ENCODE measurements at regions not wholly inside any gene's neighbourhood (a gene's known extent, or its start where the extent isn't known, plus 50 kb on each side); places are given as distances from the start of the nearest gene placed in this dataset.

DNA sequence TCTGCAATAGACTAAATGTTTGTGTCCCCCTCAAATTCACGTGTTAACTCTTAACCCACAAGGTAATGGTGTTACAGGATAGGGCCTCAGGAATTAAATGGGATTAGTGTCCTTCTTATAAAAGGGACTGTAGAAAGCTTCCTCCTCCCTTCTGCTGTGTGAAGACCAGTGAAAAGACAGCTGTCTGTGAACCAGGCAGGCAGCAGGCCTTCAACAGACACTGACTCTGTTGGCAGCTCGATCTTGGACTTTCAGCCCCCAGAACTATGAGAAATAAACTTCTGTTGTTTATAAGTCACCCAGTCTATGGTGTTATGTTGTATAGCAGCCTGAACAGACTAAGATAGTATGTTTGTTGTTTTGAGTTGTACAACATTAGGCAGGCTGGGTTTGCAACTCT, 208.1 kb downstream of the GBA3 start:
- Histone ChIP-seq H3K27me3 (ENCODE audit: control insufficient read depth, insufficient read depth, low read length, poor library complexity, severe bottlenecking) (no peaks in the 10 kb centered on the region), H3K4me3 (ENCODE audit: insufficient read depth, low read depth, low read length) (no peak overlapping the region), H3K36me3 (ENCODE audit: control insufficient read depth, insufficient read depth, low read length) (no peaks in the 10 kb centered on the region), H3K9me3 (ENCODE audit: control insufficient read depth, low read length) (no peaks in the 10 kb centered on the region), H3K27ac (ENCODE audit: insufficient read depth, low read depth, low read length, poor library complexity, severe bottlenecking) (no peak overlapping the region), H3K4me1 (ENCODE audit: control insufficient read depth, insufficient read depth, low read length) (peaks cover 4% of the 10 kb centered on the region)
- 85 to 88% methylated on average over 2 of the region's 2 CpGs for WGBS, 2 experiments

DNA sequence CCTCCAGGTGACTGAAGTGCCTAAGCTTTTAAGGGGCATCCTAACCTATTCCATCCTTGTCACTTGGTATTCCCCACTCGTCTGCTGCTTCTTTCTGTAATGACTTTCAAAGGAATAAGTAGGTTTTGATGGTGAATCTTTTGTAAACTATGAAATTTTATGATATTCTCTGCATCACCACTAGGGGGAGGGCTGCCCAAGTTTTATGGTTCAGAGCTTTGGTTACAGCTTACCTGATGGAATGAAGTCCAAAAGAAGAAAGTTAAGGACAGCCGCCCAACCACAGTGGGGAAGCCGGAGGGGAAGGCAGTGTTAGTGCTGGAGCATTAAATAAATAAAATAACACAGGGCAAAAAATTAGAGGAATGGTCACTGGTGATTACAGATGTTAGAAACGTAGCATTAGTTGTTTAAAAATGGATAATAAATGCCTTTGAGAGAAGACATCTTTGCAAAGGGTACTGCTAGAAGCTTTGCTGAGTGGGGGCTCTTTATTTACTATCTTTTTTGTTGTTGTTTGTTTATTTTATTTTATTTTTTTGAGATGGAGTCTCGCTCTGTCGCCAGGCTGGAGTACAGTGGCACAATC, 204.9 kb downstream of the GBA3 start:
- no peaks in the 10 kb centered on the region for H3K36me3 ChIP-seq (ENCODE audit: control insufficient read depth, insufficient read depth, low read length)
- no peaks in the 10 kb centered on the region for H3K27me3 ChIP-seq (ENCODE audit: control insufficient read depth, insufficient read depth, low read length, poor library complexity, severe bottlenecking)
- H3K27ac ChIP-seq (ENCODE audit: insufficient read depth, low read depth, low read length, poor library complexity, severe bottlenecking), result no peak overlapping the region
- no peak overlapping the region for H3K4me3 ChIP-seq (ENCODE audit: insufficient read depth, low read depth, low read length)
- H3K9me3 ChIP-seq (ENCODE audit: control insufficient read depth, low read length), result no peaks in the 10 kb centered on the region
- 61 to 72% methylated on average over 6 of the region's 6 CpGs for WGBS, 2 experiments
- peaks cover 4% of the 10 kb centered on the region for H3K4me1 ChIP-seq (ENCODE audit: control insufficient read depth, insufficient read depth, low read length)

DNA sequence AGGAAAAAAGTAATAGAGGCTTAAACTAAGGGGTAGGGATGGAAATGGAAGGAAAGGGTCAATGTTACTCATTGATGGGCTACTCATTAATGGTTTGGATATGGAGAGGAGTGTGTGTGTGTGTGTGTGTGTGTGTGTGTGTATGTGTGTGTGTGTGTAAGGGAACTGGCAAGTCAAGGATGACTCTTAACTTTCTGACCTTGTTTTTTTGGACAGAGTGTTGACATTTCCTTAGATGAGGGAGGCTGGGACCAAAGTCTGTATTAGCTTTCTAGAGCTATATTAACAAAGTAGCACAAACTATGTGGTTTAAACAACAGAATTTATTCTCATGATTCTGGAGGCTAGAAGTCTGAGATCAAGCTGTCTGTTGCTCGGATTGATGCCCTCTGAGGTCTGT, 202.7 kb downstream of the GBA3 start:
- H3K27ac ChIP-seq (ENCODE audit: insufficient read depth, low read depth, low read length, poor library complexity, severe bottlenecking), result no peak overlapping the region
- no peaks in the 10 kb centered on the region for H3K9me3 ChIP-seq (ENCODE audit: control insufficient read depth, low read length)
- H3K4me1 ChIP-seq (ENCODE audit: control insufficient read depth, insufficient read depth, low read length), result no peaks in the 10 kb centered on the region
- no peaks in the 10 kb centered on the region for H3K36me3 ChIP-seq (ENCODE audit: control insufficient read depth, insufficient read depth, low read length)
- H3K27me3 ChIP-seq (ENCODE audit: control insufficient read depth, insufficient read depth, low read length, poor library complexity, severe bottlenecking), result no peaks in the 10 kb centered on the region
- 89 to 93% methylated on average over 1 of the region's 1 CpG for WGBS, 2 experiments
- no peak overlapping the region for H3K4me3 ChIP-seq (ENCODE audit: insufficient read depth, low read depth, low read length)

DNA sequence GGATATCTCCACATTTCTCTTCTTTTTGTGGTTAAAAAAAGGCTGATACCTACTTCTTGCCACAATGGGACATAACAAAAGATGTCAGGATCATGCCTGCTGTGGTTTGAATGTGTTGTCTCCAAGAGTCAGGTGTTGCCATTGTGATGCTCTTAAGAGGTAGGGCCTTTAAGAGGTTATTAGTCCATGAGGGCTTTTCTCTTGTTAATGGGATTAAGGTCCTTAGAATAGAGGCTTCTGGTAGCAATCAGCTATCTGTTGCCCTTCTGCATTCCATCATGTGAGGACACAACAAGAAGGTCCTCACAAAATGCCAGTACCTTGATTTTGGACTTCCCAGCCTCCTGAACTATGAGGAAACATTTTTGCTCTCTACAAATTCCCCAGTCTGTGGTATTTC, 191.4 kb downstream of the GBA3 start:
- no peak overlapping the region for H3K27ac ChIP-seq (ENCODE audit: insufficient read depth, low read depth, low read length, poor library complexity, severe bottlenecking)
- peaks cover 2% of the 10 kb centered on the region for H3K9me3 ChIP-seq (ENCODE audit: control insufficient read depth, low read length)
- H3K4me3 ChIP-seq (ENCODE audit: insufficient read depth, low read depth, low read length), result no peak overlapping the region
- H3K36me3 ChIP-seq (ENCODE audit: control insufficient read depth, insufficient read depth, low read length), result no peaks in the 10 kb centered on the region
- H3K4me1 ChIP-seq (ENCODE audit: control insufficient read depth, insufficient read depth, low read length), result no peaks in the 10 kb centered on the region
- no peaks in the 10 kb centered on the region for H3K27me3 ChIP-seq (ENCODE audit: control insufficient read depth, insufficient read depth, low read length, poor library complexity, severe bottlenecking)

DNA sequence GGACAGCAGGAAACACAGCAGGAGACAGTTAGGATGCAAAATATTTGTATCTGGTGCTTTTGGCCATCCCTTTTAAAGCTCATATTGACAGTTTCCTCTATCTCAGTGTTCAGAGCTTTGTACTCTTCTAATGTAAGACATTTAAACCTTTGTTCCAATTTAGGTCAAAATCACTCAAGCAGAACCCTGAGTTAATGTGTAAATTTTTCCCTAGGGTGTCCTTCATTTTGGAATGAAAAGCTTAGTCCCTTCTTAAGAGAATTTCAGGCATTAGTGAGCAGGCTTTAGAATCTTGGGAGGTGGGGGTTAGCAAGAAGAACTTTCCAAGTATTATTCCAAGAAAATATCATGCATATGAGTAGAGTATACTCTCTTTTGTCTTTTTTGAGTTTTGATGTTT, 188.7 kb downstream of the GBA3 start:
- H3K27me3 ChIP-seq (ENCODE audit: control insufficient read depth, insufficient read depth, low read length, poor library complexity, severe bottlenecking), result no peaks in the 10 kb centered on the region
- peaks cover 2% of the 10 kb centered on the region for H3K9me3 ChIP-seq (ENCODE audit: control insufficient read depth, low read length)
- H3K27ac ChIP-seq (ENCODE audit: insufficient read depth, low read depth, low read length, poor library complexity, severe bottlenecking), result no peak overlapping the region
- no peaks in the 10 kb centered on the region for H3K36me3 ChIP-seq (ENCODE audit: control insufficient read depth, insufficient read depth, low read length)
- H3K4me3 ChIP-seq (ENCODE audit: insufficient read depth, low read depth, low read length), result no peak overlapping the region
- H3K4me1 ChIP-seq (ENCODE audit: control insufficient read depth, insufficient read depth, low read length), result no peaks in the 10 kb centered on the region

DNA sequence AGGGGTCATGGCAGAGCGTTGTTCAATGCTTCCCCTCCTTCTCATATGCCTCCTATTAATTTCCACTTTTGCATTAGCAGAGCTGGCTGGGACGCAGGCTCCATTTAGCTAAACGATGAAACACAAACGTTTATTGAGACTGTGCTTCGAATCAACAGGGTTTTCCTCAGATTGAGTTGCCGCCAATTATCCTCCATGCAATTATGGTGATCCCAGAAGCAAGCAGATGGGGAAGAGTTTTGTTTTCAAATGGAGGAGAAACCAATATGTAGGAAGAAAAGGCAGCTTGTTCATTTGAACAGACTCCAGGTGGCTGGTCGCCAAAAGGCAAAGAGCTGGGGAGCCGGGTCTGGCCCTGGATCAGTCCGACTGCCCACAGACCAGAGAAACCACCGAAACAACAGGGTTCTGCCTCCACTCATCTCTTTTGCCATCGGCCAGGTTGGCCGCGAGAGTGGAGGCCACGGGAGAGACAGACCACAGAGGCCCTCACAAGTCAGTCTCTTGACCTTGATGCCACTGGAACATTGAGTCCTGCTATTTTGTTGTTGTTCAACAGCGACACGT, 184.8 kb downstream of the GBA3 start:
- Histone ChIP-seq H3K36me3 (ENCODE audit: control insufficient read depth, insufficient read depth, low read length) (no peaks in the 10 kb centered on the region), H3K9me3 (ENCODE audit: control insufficient read depth, low read length) (no peaks in the 10 kb centered on the region), H3K4me3 (ENCODE audit: insufficient read depth, low read depth, low read length) (no peak overlapping the region), H3K27ac (ENCODE audit: insufficient read depth, low read depth, low read length, poor library complexity, severe bottlenecking) (no peak overlapping the region), H3K4me1 (ENCODE audit: control insufficient read depth, insufficient read depth, low read length) (no peaks in the 10 kb centered on the region), H3K27me3 (ENCODE audit: control insufficient read depth, insufficient read depth, low read length, poor library complexity, severe bottlenecking) (no peaks in the 10 kb centered on the region)
- 88 to 89% methylated on average over 16 of the region's 16 CpGs for WGBS, 2 experiments

DNA sequence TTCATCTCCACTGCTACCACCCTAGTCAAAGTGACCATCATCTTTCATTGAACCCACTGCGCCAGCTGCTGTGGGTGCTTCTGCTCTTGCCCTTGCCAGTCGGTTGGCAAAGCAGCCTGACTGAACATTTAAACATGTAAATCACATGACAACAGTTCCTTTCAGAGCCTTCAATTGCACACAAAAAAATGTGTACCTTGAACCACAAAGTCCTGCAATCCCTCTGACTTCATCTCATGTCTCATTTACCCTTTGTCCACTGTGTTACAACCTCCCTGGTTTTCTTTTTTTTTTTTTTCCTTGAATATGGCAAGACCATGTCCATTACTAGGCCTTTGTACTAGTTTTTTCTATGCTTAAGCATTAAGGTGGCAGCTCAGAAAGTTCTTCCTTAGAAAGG, 183.5 kb downstream of the GBA3 start:
- Histone ChIP-seq H3K4me3 (ENCODE audit: insufficient read depth, low read depth, low read length) (no peak overlapping the region), H3K27me3 (ENCODE audit: control insufficient read depth, insufficient read depth, low read length, poor library complexity, severe bottlenecking) (no peaks in the 10 kb centered on the region), H3K4me1 (ENCODE audit: control insufficient read depth, insufficient read depth, low read length) (no peaks in the 10 kb centered on the region), H3K36me3 (ENCODE audit: control insufficient read depth, insufficient read depth, low read length) (no peaks in the 10 kb centered on the region), H3K27ac (ENCODE audit: insufficient read depth, low read depth, low read length, poor library complexity, severe bottlenecking) (no peak overlapping the region), H3K9me3 (ENCODE audit: control insufficient read depth, low read length) (no peaks in the 10 kb centered on the region)
- WGBS, 2 experiments, result 90 to 91% methylated on average over 2 of the region's 2 CpGs

DNA sequence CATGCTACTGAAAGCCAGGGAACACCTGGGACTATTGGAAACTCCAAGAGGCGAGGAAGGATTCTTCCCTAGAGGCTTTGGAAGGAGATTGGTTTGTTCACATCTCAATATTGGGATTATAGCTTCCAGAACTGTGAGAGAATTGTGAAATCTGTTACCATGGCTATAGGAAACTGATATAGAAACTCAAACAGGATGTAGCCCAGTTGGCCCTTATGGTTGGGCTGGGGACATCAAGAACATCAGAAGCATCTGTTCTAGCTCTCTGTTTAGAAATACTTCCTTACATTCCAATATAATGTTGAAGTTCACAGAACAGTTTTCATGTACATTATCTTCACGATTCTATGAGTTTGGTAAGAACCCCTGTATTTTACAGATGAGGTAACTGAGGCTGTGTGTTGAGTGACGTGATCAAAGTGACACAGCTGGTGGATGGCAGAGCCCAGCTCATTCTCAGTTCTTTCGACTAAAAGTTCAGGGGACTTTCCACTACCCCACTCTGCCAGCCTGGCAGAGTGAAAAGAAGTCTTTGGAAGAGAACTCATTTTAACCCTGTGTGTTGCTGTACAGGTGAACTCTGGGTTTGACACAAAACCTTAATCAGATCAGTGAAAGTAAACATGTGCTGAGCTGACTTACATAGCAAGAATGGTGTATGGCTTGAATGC, 183.0 kb downstream of the GBA3 start:
- H3K27ac ChIP-seq (ENCODE audit: insufficient read depth, low read depth, low read length, poor library complexity, severe bottlenecking), result no peak overlapping the region
- H3K36me3 ChIP-seq (ENCODE audit: control insufficient read depth, insufficient read depth, low read length), result no peaks in the 10 kb centered on the region
- no peaks in the 10 kb centered on the region for H3K9me3 ChIP-seq (ENCODE audit: control insufficient read depth, low read length)
- H3K4me3 ChIP-seq (ENCODE audit: insufficient read depth, low read depth, low read length), result no peak overlapping the region
- H3K27me3 ChIP-seq (ENCODE audit: control insufficient read depth, insufficient read depth, low read length, poor library complexity, severe bottlenecking), result no peaks in the 10 kb centered on the region
- no peaks in the 10 kb centered on the region for H3K4me1 ChIP-seq (ENCODE audit: control insufficient read depth, insufficient read depth, low read length)
- WGBS, 2 experiments, result 90 to 95% methylated on average over 4 of the region's 4 CpGs

DNA sequence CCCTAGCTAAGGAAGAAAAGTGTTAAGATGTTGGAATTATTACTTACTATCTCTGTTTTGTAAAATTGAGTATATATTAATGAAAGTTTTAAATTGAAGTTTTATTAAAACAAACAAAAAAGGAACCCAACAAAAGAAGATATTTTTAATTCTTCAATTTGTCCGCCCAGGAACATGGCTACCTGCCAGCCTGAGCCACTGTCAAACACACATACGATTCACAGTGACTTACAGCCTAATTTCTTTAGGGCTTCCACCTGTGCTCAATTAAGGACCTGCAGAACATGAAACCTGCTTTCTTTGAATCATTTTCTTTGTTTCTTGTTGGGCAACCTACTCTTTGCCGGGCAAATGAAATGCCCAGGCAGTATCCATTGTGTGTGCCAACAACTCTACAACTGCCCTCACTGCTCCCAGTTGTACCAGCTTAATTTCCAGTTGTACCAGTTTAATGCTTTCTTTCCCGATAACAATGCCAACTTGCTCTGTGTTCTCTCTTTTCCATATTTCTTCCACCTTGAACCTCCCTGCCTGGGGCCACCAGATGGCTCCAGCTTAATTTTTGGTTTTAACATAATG, 181.7 kb downstream of the GBA3 start:
- no peak overlapping the region for H3K4me3 ChIP-seq (ENCODE audit: insufficient read depth, low read depth, low read length)
- H3K9me3 ChIP-seq (ENCODE audit: control insufficient read depth, low read length), result no peaks in the 10 kb centered on the region
- WGBS, 2 experiments, result 91 to 93% methylated on average over 4 of the region's 4 CpGs
- H3K36me3 ChIP-seq (ENCODE audit: control insufficient read depth, insufficient read depth, low read length), result no peaks in the 10 kb centered on the region
- no peaks in the 10 kb centered on the region for H3K27me3 ChIP-seq (ENCODE audit: control insufficient read depth, insufficient read depth, low read length, poor library complexity, severe bottlenecking)
- H3K4me1 ChIP-seq (ENCODE audit: control insufficient read depth, insufficient read depth, low read length), result no peaks in the 10 kb centered on the region
- H3K27ac ChIP-seq (ENCODE audit: insufficient read depth, low read depth, low read length, poor library complexity, severe bottlenecking), result no peak overlapping the region

DNA sequence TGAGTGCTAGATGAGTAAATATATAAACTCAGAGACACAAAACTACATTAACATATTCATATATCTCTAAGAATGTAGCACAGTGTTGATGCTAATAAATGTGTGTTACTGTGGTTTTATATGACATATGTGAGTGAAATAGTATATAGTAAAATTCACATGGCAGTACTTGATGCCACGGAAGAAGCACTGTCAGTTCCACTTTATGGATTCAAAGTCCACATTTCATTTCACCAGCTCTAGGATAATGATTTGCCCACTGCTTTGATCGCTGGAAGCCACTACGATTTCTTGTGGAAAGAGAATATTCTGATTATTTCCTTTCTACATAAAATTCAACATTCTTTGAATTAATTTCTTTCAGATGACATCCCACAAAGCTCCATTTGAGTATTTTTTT, 181.2 kb downstream of the GBA3 start:
- Histone ChIP-seq H3K27me3 (ENCODE audit: control insufficient read depth, insufficient read depth, low read length, poor library complexity, severe bottlenecking) (no peaks in the 10 kb centered on the region), H3K36me3 (ENCODE audit: control insufficient read depth, insufficient read depth, low read length) (no peaks in the 10 kb centered on the region), H3K27ac (ENCODE audit: insufficient read depth, low read depth, low read length, poor library complexity, severe bottlenecking) (no peak overlapping the region), H3K9me3 (ENCODE audit: control insufficient read depth, low read length) (no peaks in the 10 kb centered on the region), H3K4me1 (ENCODE audit: control insufficient read depth, insufficient read depth, low read length) (no peaks in the 10 kb centered on the region), H3K4me3 (ENCODE audit: insufficient read depth, low read depth, low read length) (no peak overlapping the region)
- 96 to 100% methylated on average over 1 to 3 of the region's 3 CpGs for WGBS, 2 experiments

All from ectodermal cell (in vitro differentiated cells).